GM23248 (cell line): ENCODE measurements at regions not wholly inside any gene's neighbourhood (a gene's known extent, or its start where the extent isn't known, plus 50 kb on each side); places are given as distances from the start of the nearest gene placed in this dataset.
"Not testable (repeated sequence)": the region's sequence is repeated elsewhere in the genome, so short reads cannot be mapped to it uniquely, and the experiment has no call there.

Experiments used
- DNase-seq: peaks from one replicate; pipeline ENCODE4 v3.0.0-alpha.2; 2015
- H2AFZ ChIP-seq: fragments of 200-600 bp; sonication (generic); 2 replicates; pipeline ENCODE4 v1.6.1; 2016; ENCODE audit warnings: antibody characterized with exemption
- H3F3A ChIP-seq: fragments of 200-600 bp; sonication (generic); 2 replicates; pipeline ENCODE4 v1.6.1; 2016; ENCODE audit warnings: mild to moderate bottlenecking, antibody characterized with exemption, mixed run types; ENCODE audit not compliant: insufficient read depth
- H3K27ac ChIP-seq: fragments of 200-600 bp; sonication (generic); 2 replicates; pipeline ENCODE4 v1.5.1; 2016; ENCODE audit warnings: mild to moderate bottlenecking
- H3K27me3 ChIP-seq: fragments of 200-600 bp; sonication (generic); replicated peaks from 2 replicates; pipeline ENCODE4 v1.6.1; 2016; ENCODE audit warnings: mild to moderate bottlenecking; ENCODE audit not compliant: insufficient read depth
- H3K36me3 ChIP-seq: fragments of 200-600 bp; sonication (generic); 2 replicates; pipeline ENCODE4 v1.6.1; 2016; ENCODE audit warnings: low read depth, mild to moderate bottlenecking
- H3K4me1 ChIP-seq: fragments of 200-600 bp; sonication (generic); 2 replicates; pipeline ENCODE4 v1.6.1; 2016; ENCODE audit warnings: mild to moderate bottlenecking; ENCODE audit not compliant: insufficient read depth
- H3K4me2 ChIP-seq: fragments of 200-600 bp; sonication (generic); one replicate; pipeline ENCODE4 v1.6.1; 2016; ENCODE audit warnings: mild to moderate bottlenecking; ENCODE audit not compliant: unreplicated experiment
- H3K4me3 ChIP-seq: fragments of 200-600 bp; sonication (generic); 2 replicates; pipeline ENCODE4 v1.5.1; 2016; ENCODE audit warnings: mild to moderate bottlenecking
- H3K79me2 ChIP-seq: fragments of 200-600 bp; sonication (generic); 2 replicates; pipeline ENCODE4 v1.6.1; 2016; ENCODE audit warnings: mild to moderate bottlenecking; ENCODE audit not compliant: insufficient read depth
- H3K9ac ChIP-seq: fragments of 200-600 bp; sonication (generic); 2 replicates; pipeline ENCODE4 v1.6.1; 2016; ENCODE audit warnings: mild to moderate bottlenecking
- H3K9me2 ChIP-seq: fragments of 200-600 bp; sonication (generic); 2 replicates; pipeline ENCODE4 v1.6.1; 2016; ENCODE audit warnings: mixed run types, mild to moderate bottlenecking, moderate library complexity; ENCODE audit not compliant: insufficient read depth
- H3K9me3 ChIP-seq: fragments of 200-600 bp; sonication (generic); one replicate; pipeline ENCODE4 v1.6.1; 2017; ENCODE audit warnings: low read depth
- H4K20me1 ChIP-seq: fragments of 200-600 bp; sonication (generic); 2 replicates; pipeline ENCODE4 v1.6.0; 2016; ENCODE audit not compliant: insufficient read depth
- EZH2 ChIP-seq: fragments of 200-600 bp; sonication (generic); IDR thresholded peaks from 2 replicates; pipeline ENCODE4 v1.6.1; 2018; ENCODE audit warnings: antibody characterized with exemption, mild to moderate bottlenecking; ENCODE audit not compliant: insufficient read depth, poor library complexity, severe bottlenecking
- EZH2phosphoT487 ChIP-seq: fragments of 200-600 bp; sonication (generic); IDR thresholded peaks from 2 replicates; pipeline ENCODE4 v1.6.1; 2018; ENCODE audit warnings: antibody characterized with exemption, moderate library complexity, mild to moderate bottlenecking, low read depth; ENCODE audit not compliant: insufficient read depth
- WGBS, 2 experiments: methylation state at CpG; one replicate each; pipeline ENCODE4 v1.1.6; 2015 to 2017; ENCODE audit warnings: low lambda C conversion rate in 2 of 2, low coverage in 1 of 2; ENCODE audit errors: missing lambda C conversion rate in 2 of 2; 5-methylcytosine and 5-hydroxymethylcytosine counted together
- in situ Hi-C: fragments of 300-500 bp; cut with MboI; formaldehyde crosslinking; loops from 2 replicates; pipeline ENCODE4 v1.15.0; 2020

DNA sequence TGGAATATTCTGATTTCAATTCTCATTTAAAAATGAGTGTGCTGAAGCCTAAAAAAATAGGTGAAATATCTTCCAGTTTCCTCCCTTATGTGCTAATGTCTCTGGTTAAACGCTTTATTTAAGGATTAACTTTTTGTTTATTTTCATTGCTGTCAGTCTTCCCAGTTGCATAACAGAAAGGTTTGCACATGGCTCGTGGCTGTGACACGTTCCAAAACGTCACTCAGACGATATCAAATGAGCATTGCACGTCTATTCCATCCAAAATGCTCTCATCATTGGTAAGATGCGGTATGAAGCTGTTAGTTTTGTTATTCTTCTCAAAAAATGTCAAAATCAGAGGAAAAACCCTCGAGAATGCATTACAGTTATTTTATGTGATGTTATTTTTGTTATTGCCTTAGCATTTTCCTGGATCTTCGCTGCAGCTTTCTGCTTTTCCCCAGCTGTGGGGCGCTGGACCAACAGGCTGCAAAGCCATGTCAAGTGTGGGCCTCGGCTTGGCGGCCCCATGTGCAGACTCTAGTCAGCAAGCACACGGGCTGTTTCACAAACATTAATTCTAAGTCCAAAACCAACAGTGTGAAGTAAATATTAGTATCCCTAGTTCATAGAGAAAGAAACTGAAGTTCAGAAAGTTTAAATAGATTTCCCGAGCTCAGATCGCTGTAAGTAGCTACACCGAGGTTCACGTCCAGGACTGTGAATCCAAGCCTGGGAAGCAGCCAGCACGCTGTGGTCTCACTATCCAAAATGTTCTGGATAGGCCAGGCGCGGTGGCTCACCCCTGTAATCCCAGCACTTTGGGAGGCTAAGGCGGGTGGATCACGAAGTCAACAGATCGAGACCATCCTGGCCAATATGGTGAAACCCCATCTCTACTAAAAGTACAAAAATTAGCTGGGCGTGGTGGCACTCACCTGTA is 793.4 kb upstream of the FRG1 start:
- H3K4me3 ChIP-seq, result no peak overlapping the region
- H4K20me1 ChIP-seq, result no peaks in the 10 kb centered on the region
- H3F3A ChIP-seq, result no peaks in the 10 kb centered on the region
- H3K4me1 ChIP-seq, result no peaks in the 10 kb centered on the region
- no peak for TF ChIP-seq EZH2
- TF ChIP-seq EZH2phosphoT487, result no peak
- no peak overlapping the region for H2AFZ ChIP-seq
- no peaks in the 10 kb centered on the region for H3K9me3 ChIP-seq
- H3K79me2 ChIP-seq, result no peaks in the 10 kb centered on the region
- H3K9me2 ChIP-seq, result no peaks in the 10 kb centered on the region
- WGBS, 2 experiments, result 29 to 32% methylated on average over 24 of the region's 24 CpGs
- in situ Hi-C loops, result no loop called here
- no peaks in the 10 kb centered on the region for H3K27me3 ChIP-seq
- no peak overlapping the region for H3K4me2 ChIP-seq
- no peak overlapping the region for H3K27ac ChIP-seq
- H3K36me3 ChIP-seq, result no peaks in the 10 kb centered on the region
- DNase-seq, result no peak
- H3K9ac ChIP-seq, result no peak overlapping the region

- H3K4me2 ChIP-seq, in situ Hi-C loops, H3K27me3 ChIP-seq, H3K9me3 ChIP-seq, H3K27ac ChIP-seq, H3K36me3 ChIP-seq, H3K79me2 ChIP-seq, H3K4me3 ChIP-seq, H3K4me1 ChIP-seq, H4K20me1 ChIP-seq, DNase-seq, H3K9ac ChIP-seq, H3F3A ChIP-seq, H3K9me2 ChIP-seq, H2AFZ ChIP-seq: not testable (repeated sequence)
- WGBS, 2 experiments, result 53 to 71% methylated on average over 5 to 13 of the region's 13 CpGs
Observed at GRCh38 chr4:189155083-189155482, 785.6 kb upstream of the FRG1 start.

GRCh38 chr4:189162073-189162789 is 778.4 kb upstream of the FRG1 start:
- H3K9ac ChIP-seq, result no peak overlapping the region
- no peaks in the 10 kb centered on the region for H3K36me3 ChIP-seq
- no peaks in the 10 kb centered on the region for H3K4me1 ChIP-seq
- no peak overlapping the region for H3K27ac ChIP-seq
- in situ Hi-C loops, result no loop called here
- no peak overlapping the region for H2AFZ ChIP-seq
- no peaks in the 10 kb centered on the region for H3K9me2 ChIP-seq
- H3K4me2 ChIP-seq, result no peak overlapping the region
- TF ChIP-seq EZH2 (no peak), EZH2phosphoT487 (no peak)
- DNase-seq, result no peak
- no peaks in the 10 kb centered on the region for H4K20me1 ChIP-seq
- no peaks in the 10 kb centered on the region for H3F3A ChIP-seq
- no peaks in the 10 kb centered on the region for H3K27me3 ChIP-seq
- no peaks in the 10 kb centered on the region for H3K9me3 ChIP-seq
- no peak overlapping the region for H3K4me3 ChIP-seq
- WGBS, 2 experiments, result 14 to 28% methylated on average over 7 of the region's 7 CpGs
- no peaks in the 10 kb centered on the region for H3K79me2 ChIP-seq

GRCh38 chr4:189162888-189163287 is 777.8 kb upstream of the FRG1 start:
- TF ChIP-seq EZH2 (no peak), EZH2phosphoT487 (no peak)
- no peaks in the 10 kb centered on the region for H3K4me1 ChIP-seq
- DNase-seq, result no peak

More at GRCh38 chr4:189162888-189163287, 777.8 kb upstream of the FRG1 start:
- Histone ChIP-seq H3K9ac (no peak overlapping the region), H3K79me2 (no peaks in the 10 kb centered on the region), H4K20me1 (no peaks in the 10 kb centered on the region), H3K36me3 (no peaks in the 10 kb centered on the region), H3K4me2 (no peak overlapping the region), H3F3A (no peaks in the 10 kb centered on the region), H2AFZ (no peak overlapping the region), H3K9me3 (no peaks in the 10 kb centered on the region), H3K27ac (no peak overlapping the region), H3K4me3 (no peak overlapping the region), H3K27me3 (no peaks in the 10 kb centered on the region), H3K9me2 (no peaks in the 10 kb centered on the region)
- in situ Hi-C loops, result no loop called here
